Neural crest cell (in vitro differentiated cells): ENCODE measurements at regions not wholly inside any gene's neighbourhood (a gene's known extent, or its start where the extent isn't known, plus 50 kb on each side); places are given as distances from the start of the nearest gene placed in this dataset.

Experiments
- DNase-seq: peaks from one replicate; pipeline ENCODE4 v3.0.0; 2021; ENCODE audit warnings: low read depth, mixed read lengths, low spot score
- H3K27ac Mint-ChIP-seq: one replicate; pipeline ENCODE4 v1.8.0; 2021; ENCODE audit warnings: mild to moderate bottlenecking, mixed read lengths; ENCODE audit not compliant: unreplicated experiment
- H3K27me3 Mint-ChIP-seq: 2 replicates; pipeline ENCODE4 v1.8.0; 2021; ENCODE audit warnings: low read depth, mild to moderate bottlenecking, mixed read lengths
- H3K36me3 Mint-ChIP-seq: 2 replicates; pipeline ENCODE4 v1.8.0; 2021; ENCODE audit warnings: low read depth, mild to moderate bottlenecking, mixed read lengths
- H3K4me1 Mint-ChIP-seq: 2 replicates; pipeline ENCODE4 v1.8.0; 2021; ENCODE audit warnings: mixed read lengths
- H3K4me3 Mint-ChIP-seq: one replicate; pipeline ENCODE4 v1.8.0; 2021; ENCODE audit warnings: mild to moderate bottlenecking, mixed read lengths
- H3K9me3 Mint-ChIP-seq: 2 replicates; pipeline ENCODE4 v1.8.0; 2021; ENCODE audit warnings: mixed read lengths
- CTCF ChIP-seq: fragments of 200-600 bp; sonication (generic); conservative IDR thresholded peaks from 2 replicates; pipeline ENCODE4 v1.5.0; 2021; ENCODE audit warnings: antibody characterized with exemption, mild to moderate bottlenecking

GRCh38 chr7:31439165-31439564 lies 74.7 kb upstream of the ITPRID1 start:
- Mint-ChIP-seq H3K27ac (no peak overlapping the region), H3K27me3 (no peaks in the 10 kb centered on the region), H3K36me3 (no peaks in the 10 kb centered on the region), H3K9me3 (no peaks in the 10 kb centered on the region), H3K4me3 (no peak overlapping the region), H3K4me1 (peaks cover 4% of the 10 kb centered on the region)
- DNase-seq, result no peak
- TF ChIP-seq CTCF, result no peak

GRCh38 chr7:31440511-31440910 lies 73.4 kb upstream of the ITPRID1 start:
- Mint-ChIP-seq H3K27ac (no peak overlapping the region), H3K36me3 (no peaks in the 10 kb centered on the region), H3K27me3 (no peaks in the 10 kb centered on the region), H3K4me1 (peaks cover 4% of the 10 kb centered on the region), H3K9me3 (no peaks in the 10 kb centered on the region), H3K4me3 (no peak overlapping the region)
- DNase-seq, result no peak
- TF ChIP-seq CTCF, result no peak

GRCh38 chr7:31442626-31443025 lies 71.3 kb upstream of the ITPRID1 start:
- Mint-ChIP-seq H3K27ac (no peak overlapping the region), H3K4me3 (no peak overlapping the region), H3K9me3 (no peaks in the 10 kb centered on the region), H3K27me3 (no peaks in the 10 kb centered on the region), H3K4me1 (peaks cover 4% of the 10 kb centered on the region), H3K36me3 (no peaks in the 10 kb centered on the region)
- no peak for DNase-seq
- TF ChIP-seq CTCF, result no peak

- Mint-ChIP-seq H3K27ac (no peak overlapping the region), H3K4me3 (no peak overlapping the region), H3K9me3 (no peaks in the 10 kb centered on the region), H3K4me1 (peaks cover 4% of the 10 kb centered on the region), H3K27me3 (no peaks in the 10 kb centered on the region), H3K36me3 (no peaks in the 10 kb centered on the region)
- peak; percentile 87 for TF ChIP-seq CTCF
- no peak for DNase-seq
These were observed 70.4 kb upstream of the ITPRID1 start for GRCh38 chr7:31443457-31443856.

GRCh38 chr7:31444196-31444595 lies 69.7 kb upstream of the ITPRID1 start:
- H3K27me3 Mint-ChIP-seq, result no peaks in the 10 kb centered on the region
- peaks cover 4% of the 10 kb centered on the region for H3K4me1 Mint-ChIP-seq
- no peak overlapping the region for H3K27ac Mint-ChIP-seq
- no peaks in the 10 kb centered on the region for H3K36me3 Mint-ChIP-seq
- no peak for DNase-seq
- no peak for TF ChIP-seq CTCF
- no peaks in the 10 kb centered on the region for H3K9me3 Mint-ChIP-seq
- no peak overlapping the region for H3K4me3 Mint-ChIP-seq
